GM12864 (cell line): ENCODE measurements at regions not wholly inside any gene's neighbourhood (a gene's known extent, or its start where the extent isn't known, plus 50 kb on each side); places are given as distances from the start of the nearest gene placed in this dataset.
"Not testable (repeated sequence)": the region's sequence is repeated elsewhere in the genome, so short reads cannot be mapped to it uniquely, and the experiment has no call there.

Source experiments
- DNase-seq: peaks from one replicate; pipeline ENCODE4 v3.0.0-alpha.2; 2011; ENCODE audit warnings: low read depth
- H3K4me3 ChIP-seq: 2 replicates; pipeline ENCODE4 v1.5.1; 2011; ENCODE audit warnings: mild to moderate bottlenecking, low read depth, low read length, control low read depth
- TF ChIP-seq, protein P1 (sequence below): IDR thresholded peaks from 2 replicates; pipeline ENCODE4 v1.5.1; 2011; ENCODE audit warnings: low read depth, mild to moderate bottlenecking, moderate library complexity, low read length, control low read depth, inconsistent platforms; ENCODE audit errors: missing control alignments

- H3K4me3 ChIP-seq: no peak overlapping the region
- TF ChIP-seq, protein P1, sequence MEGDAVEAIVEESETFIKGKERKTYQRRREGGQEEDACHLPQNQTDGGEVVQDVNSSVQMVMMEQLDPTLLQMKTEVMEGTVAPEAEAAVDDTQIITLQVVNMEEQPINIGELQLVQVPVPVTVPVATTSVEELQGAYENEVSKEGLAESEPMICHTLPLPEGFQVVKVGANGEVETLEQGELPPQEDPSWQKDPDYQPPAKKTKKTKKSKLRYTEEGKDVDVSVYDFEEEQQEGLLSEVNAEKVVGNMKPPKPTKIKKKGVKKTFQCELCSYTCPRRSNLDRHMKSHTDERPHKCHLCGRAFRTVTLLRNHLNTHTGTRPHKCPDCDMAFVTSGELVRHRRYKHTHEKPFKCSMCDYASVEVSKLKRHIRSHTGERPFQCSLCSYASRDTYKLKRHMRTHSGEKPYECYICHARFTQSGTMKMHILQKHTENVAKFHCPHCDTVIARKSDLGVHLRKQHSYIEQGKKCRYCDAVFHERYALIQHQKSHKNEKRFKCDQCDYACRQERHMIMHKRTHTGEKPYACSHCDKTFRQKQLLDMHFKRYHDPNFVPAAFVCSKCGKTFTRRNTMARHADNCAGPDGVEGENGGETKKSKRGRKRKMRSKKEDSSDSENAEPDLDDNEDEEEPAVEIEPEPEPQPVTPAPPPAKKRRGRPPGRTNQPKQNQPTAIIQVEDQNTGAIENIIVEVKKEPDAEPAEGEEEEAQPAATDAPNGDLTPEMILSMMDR: no peak
- no peak for DNase-seq
Observed at GRCh38 chr18:60193780-60194179, 178.8 kb downstream of the MC4R start.

DNA sequence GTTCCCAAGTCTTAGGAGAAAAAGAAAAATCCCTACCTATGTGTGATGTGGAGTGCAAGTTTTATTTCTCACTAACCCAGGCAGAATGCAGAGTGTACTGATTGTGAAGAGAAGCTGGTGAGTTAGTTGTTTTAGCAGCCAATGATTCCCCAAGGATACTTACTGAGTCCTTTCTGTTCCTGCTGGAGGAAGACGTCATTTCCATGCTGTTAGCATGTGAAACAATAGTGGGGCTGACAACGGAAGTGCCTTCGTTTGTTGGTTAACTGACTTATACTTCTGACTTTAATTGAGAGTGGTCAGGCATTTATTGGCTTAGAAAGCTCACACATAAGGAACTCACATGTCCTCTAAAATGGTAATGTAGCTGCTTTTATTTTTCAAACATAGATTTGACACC, 180.6 kb downstream of the MC4R start:
- DNase-seq: no peak
- TF ChIP-seq, protein P1: no peak

DNA sequence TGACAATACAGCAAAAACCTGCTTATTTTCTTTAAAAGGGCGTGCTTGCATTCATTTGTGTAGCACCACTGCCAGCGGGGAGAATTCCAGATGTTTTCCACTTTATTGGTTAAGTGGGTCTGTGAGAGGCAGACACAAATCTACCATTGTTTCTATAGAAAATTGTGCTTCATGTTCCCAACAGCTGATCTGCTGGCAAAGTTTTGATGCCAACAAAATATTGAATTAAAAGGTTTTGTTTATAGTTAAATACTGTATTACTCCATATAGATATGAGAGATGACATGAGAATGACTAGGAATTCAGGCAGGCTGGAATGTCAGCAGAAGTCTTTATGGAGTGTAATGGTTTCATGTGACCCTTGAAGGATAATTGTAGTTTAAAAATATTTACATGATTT, 182.7 kb downstream of the MC4R start:
- TF ChIP-seq, protein P1: no peak
- no peak overlapping the region for H3K4me3 ChIP-seq
- DNase-seq: no peak

More for the DNA sequence above, 180.6 kb downstream of the MC4R start:
- H3K4me3 ChIP-seq: no peak overlapping the region

- no peak for DNase-seq
- no peak overlapping the region for H3K4me3 ChIP-seq
- TF ChIP-seq, protein P1: no peak
Observed at GRCh38 chr18:60188958-60189357, 183.6 kb downstream of the MC4R start.

GRCh38 chr18:60182223-60182622, 190.4 kb downstream of the MC4R start:
- TF ChIP-seq, protein P1: no peak
- H3K4me3 ChIP-seq: no peak overlapping the region
- no peak for DNase-seq

- DNase-seq: no peak
- no peak overlapping the region for H3K4me3 ChIP-seq
- TF ChIP-seq, protein P1: no peak
Observed at GRCh38 chr18:60180671-60181070, 191.9 kb downstream of the MC4R start.

GRCh38 chr18:60178224-60178623, 194.4 kb downstream of the MC4R start:
- DNase-seq: not testable (repeated sequence)

DNA sequence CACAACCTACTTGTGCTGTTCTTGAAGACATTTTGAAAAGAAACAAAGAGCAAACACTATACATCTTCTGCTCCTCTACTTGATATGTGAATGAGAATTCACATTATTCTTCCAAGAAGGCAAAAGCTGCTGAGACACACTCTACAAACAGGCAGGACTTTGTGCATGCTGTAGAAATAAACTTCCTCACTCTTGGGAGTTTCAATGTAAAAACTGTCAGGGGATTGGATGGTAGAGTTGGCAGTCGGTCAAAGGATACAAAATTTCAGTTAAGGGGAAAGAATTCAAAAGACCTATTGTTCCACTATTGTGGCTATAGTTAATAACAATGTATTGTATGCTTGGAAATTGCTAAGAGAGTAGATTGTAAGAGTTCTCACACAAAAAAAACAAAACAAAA, 196.3 kb downstream of the MC4R start:
- H3K4me3 ChIP-seq: no peak overlapping the region
- TF ChIP-seq, protein P1: no peak
- DNase-seq: no peak

More at GRCh38 chr18:60178224-60178623, 194.4 kb downstream of the MC4R start:
- H3K4me3 ChIP-seq: not testable (repeated sequence)
